SK-N-SH (cell line): ENCODE measurements at regions not wholly inside any gene's neighbourhood (a gene's known extent, or its start where the extent isn't known, plus 50 kb on each side); places are given as distances from the start of the nearest gene placed in this dataset.

Source experiments
- CTCF ChIA-PET: fragments of 300-600, 350-600 bp; formaldehyde crosslinking; extraction: SDS; loops from one replicate; lab custom pipeline; 2021; lab: Yijun Ruan, JAX
- POLR2A ChIA-PET: fragments of 350-600 bp; sonication (Branson Sonifier 250); formaldehyde crosslinking; extraction: SDS; loops from one replicate; lab custom pipeline; 2020; ENCODE audit warnings: antibody characterized with exemption, inconsistent platforms; lab: Yijun Ruan, JAX
- DNase-seq: peaks from one replicate; pipeline ENCODE4 v3.0.0; 2012
- H2AFZ ChIP-seq: fragments of 200-600 bp; sonication (generic); 2 replicates; pipeline ENCODE4 v1.8.1; 2016; ENCODE audit warnings: antibody characterized with exemption, mild to moderate bottlenecking, low read depth
- H3F3A ChIP-seq: fragments of 200-600 bp; sonication (generic); replicated peaks from 2 replicates; pipeline ENCODE3; 2016; ENCODE audit warnings: antibody characterized with exemption, mild to moderate bottlenecking; ENCODE audit not compliant: insufficient read depth
- H3K27ac ChIP-seq, 2 experiments: fragments of 200-500 bp in 1 of 2; fragments of 200-600 bp in 1 of 2; sonication (Bioruptor generic) in 1 of 2; sonication (generic), shearing (Covaris generic) in 1 of 2; 2 replicates each; pipeline versions ENCODE4 v1.5.1 to v1.6.1; 2014 to 2016; ENCODE audit warnings: low read depth in 2 of 2, inconsistent platforms in 1 of 2, low read length in 1 of 2, mild to moderate bottlenecking in 1 of 2, mixed read lengths in 1 of 2
- H3K27me3 ChIP-seq: fragments of 200-600 bp; sonication (generic), shearing (Covaris generic); 2 replicates; pipeline ENCODE4 v1.6.1; 2016; ENCODE audit warnings: mixed run types; ENCODE audit not compliant: insufficient read depth
- H3K36me3 ChIP-seq, 2 experiments: fragments of 200-500 bp in 1 of 2; fragments of 200-600 bp in 1 of 2; sonication (Bioruptor generic) in 1 of 2; sonication (generic) in 1 of 2; replicated peaks in 1 of 2; 2 replicates each; pipeline versions ENCODE3 to v1.5.1; 2014 to 2016; ENCODE audit warnings: low read length in 1 of 2, mild to moderate bottlenecking in 1 of 2; ENCODE audit not compliant: insufficient read depth in 2 of 2, control insufficient read depth in 1 of 2
- H3K4me1 ChIP-seq, 2 experiments: fragments of 200-500 bp in 1 of 2; fragments of 200-600 bp in 1 of 2; sonication (Bioruptor generic) in 1 of 2; sonication (generic), shearing (Covaris generic) in 1 of 2; 2 replicates each; pipeline versions ENCODE4 v1.5.1 to v1.6.1; 2014 to 2016; ENCODE audit warnings: low read depth in 1 of 2, low read length in 1 of 2, mixed run types in 1 of 2; ENCODE audit not compliant: insufficient read depth in 2 of 2, control insufficient read depth in 1 of 2
- H3K4me2 ChIP-seq: fragments of 200-600 bp; sonication (generic), shearing (Covaris generic); 2 replicates; pipeline ENCODE4 v1.6.1; 2017; ENCODE audit warnings: mixed run types
- H3K4me3 ChIP-seq, 2 experiments: fragments of 200-500 bp in 1 of 2; fragments of 200-600 bp in 1 of 2; sonication (Bioruptor generic) in 1 of 2; sonication (generic), shearing (Covaris generic) in 1 of 2; 2 replicates each; pipeline versions ENCODE4 v1.5.1 to v1.8.1; 2014 to 2016; ENCODE audit warnings: low read depth in 2 of 2, inconsistent platforms in 1 of 2, low read length in 1 of 2, mild to moderate bottlenecking in 1 of 2, mixed read lengths in 1 of 2, moderate library complexity in 1 of 2
- H3K79me2 ChIP-seq: fragments of 200-600 bp; sonication (generic); 2 replicates; pipeline ENCODE4 v1.8.1; 2017; ENCODE audit warnings: mild to moderate bottlenecking; ENCODE audit not compliant: insufficient read depth
- H3K9ac ChIP-seq: fragments of 200-600 bp; sonication (generic); 2 replicates; pipeline ENCODE4 v1.6.1; 2017; ENCODE audit warnings: mixed run types
- H3K9me2 ChIP-seq: fragments of 200-600 bp; sonication (generic); 2 replicates; pipeline ENCODE4 v1.6.1; 2017; ENCODE audit warnings: mixed run types
- H3K9me3 ChIP-seq: fragments of 200-600 bp; sonication (generic); 2 replicates; pipeline ENCODE4 v1.6.1; 2017; ENCODE audit warnings: mixed run types, mild to moderate bottlenecking, moderate library complexity
- H4K20me1 ChIP-seq: fragments of 200-600 bp; sonication (generic); 2 replicates; pipeline ENCODE4 v1.6.1; 2017; ENCODE audit warnings: mild to moderate bottlenecking, mixed run types; ENCODE audit not compliant: insufficient read depth
- CHD2 ChIP-seq: fragments of 150-350 bp; IDR thresholded peaks from 2 replicates; pipeline ENCODE4 v1.6.1; 2018; ENCODE audit warnings: low read length; ENCODE audit not compliant: partially characterized antibody
- FOSL2 ChIP-seq: IDR thresholded peaks from 2 replicates; pipeline ENCODE4 v1.4.0; 2012; ENCODE audit warnings: low read depth, mild to moderate bottlenecking, moderate library complexity, borderline replicate concordance
- FOXM1 ChIP-seq: IDR thresholded peaks from 2 replicates; pipeline ENCODE4 v1.4.0; 2012; ENCODE audit warnings: low read depth, mild to moderate bottlenecking
- GABPA ChIP-seq: IDR thresholded peaks from 2 replicates; pipeline ENCODE4 v1.4.0; 2012; ENCODE audit warnings: low read depth, mild to moderate bottlenecking
- JUND ChIP-seq: IDR thresholded peaks from 2 replicates; pipeline ENCODE4 v1.4.0; 2012
- NFIC ChIP-seq: IDR thresholded peaks from 2 replicates; pipeline ENCODE4 v1.4.0; 2012; ENCODE audit warnings: borderline replicate concordance
- NRF1 ChIP-seq: IDR thresholded peaks from 2 replicates; pipeline ENCODE4 v1.6.1; 2012; ENCODE audit warnings: low read depth, mild to moderate bottlenecking, low read length
- RAD21 ChIP-seq: IDR thresholded peaks from 2 replicates; pipeline ENCODE4 v1.6.1; 2012; ENCODE audit warnings: mild to moderate bottlenecking, low read length
- RCOR1 ChIP-seq: fragments of 150-350 bp; IDR thresholded peaks from 2 replicates; pipeline ENCODE4 v1.6.1; 2017; ENCODE audit warnings: antibody characterized with exemption, low read length
- REST ChIP-seq: IDR thresholded peaks from 2 replicates; pipeline ENCODE4 v1.6.1; 2012; ENCODE audit warnings: mild to moderate bottlenecking, low read depth, low read length, moderate library complexity
- RXRA ChIP-seq: IDR thresholded peaks from 2 replicates; pipeline ENCODE4 v1.4.0; 2012; ENCODE audit warnings: low read depth, mild to moderate bottlenecking, borderline replicate concordance
- SIN3A ChIP-seq: IDR thresholded peaks from 2 replicates; pipeline ENCODE4 v1.6.1; 2012; ENCODE audit warnings: low read depth, mild to moderate bottlenecking, low read length, moderate library complexity, borderline replicate concordance
- TCF12 ChIP-seq: IDR thresholded peaks from 2 replicates; pipeline ENCODE4 v1.4.0; 2012
- TEAD4 ChIP-seq: IDR thresholded peaks from 2 replicates; pipeline ENCODE4 v1.4.0; 2012; ENCODE audit warnings: mild to moderate bottlenecking, borderline replicate concordance; ENCODE audit not compliant: insufficient read depth
- USF1 ChIP-seq: IDR thresholded peaks from 2 replicates; pipeline ENCODE4 v1.4.0; 2012; ENCODE audit warnings: low read depth, borderline replicate concordance
- USF2 ChIP-seq: fragments of 150-350 bp; IDR thresholded peaks from 2 replicates; pipeline ENCODE4 v1.6.1; 2017; ENCODE audit warnings: antibody characterized with exemption, low read length, low read depth, borderline replicate concordance
- ZBTB33 ChIP-seq: IDR thresholded peaks from 2 replicates; pipeline ENCODE4 v1.4.0; 2012; ENCODE audit warnings: low read depth, borderline replicate concordance
- WGBS: methylation state at CpG from one replicate; pipeline ENCODE4 v1.1.6; 2017; ENCODE audit warnings: low lambda C conversion rate; 5-methylcytosine and 5-hydroxymethylcytosine counted together

- no peaks in the 10 kb centered on the region for H3K9me2 ChIP-seq
- no peaks in the 10 kb centered on the region for H3K79me2 ChIP-seq
- no peaks in the 10 kb centered on the region for H3F3A ChIP-seq
- TF ChIP-seq TEAD4, result no peak
- no peak for TF ChIP-seq NFIC
- TF ChIP-seq JUND, result no peak
- TF ChIP-seq USF2, result no peak
- TF ChIP-seq RCOR1, result no peak
- no peak for TF ChIP-seq ZBTB33
- TF ChIP-seq GABPA, result no peak
- no peak for TF ChIP-seq FOSL2
- no peak for TF ChIP-seq SIN3A
- no peak for TF ChIP-seq CHD2
- no peak for TF ChIP-seq NRF1
- TF ChIP-seq RXRA, result no peak
- no peak for TF ChIP-seq TCF12
- no peak for TF ChIP-seq USF1
- no peak for TF ChIP-seq FOXM1
- TF ChIP-seq REST, result no peak
- no peak for TF ChIP-seq RAD21
- POLR2A ChIA-PET, result no interaction called here
- no peak overlapping the region for H3K27ac ChIP-seq
- no peak overlapping the region for H3K9ac ChIP-seq
- CTCF ChIA-PET, result no interaction called here
- H3K4me3 ChIP-seq, result no peak overlapping the region
- no peaks in the 10 kb centered on the region for H4K20me1 ChIP-seq
- no peak for DNase-seq
- H2AFZ ChIP-seq, result no peak overlapping the region
- H3K36me3 ChIP-seq, result no peaks in the 10 kb centered on the region
- H3K4me2 ChIP-seq, result no peak overlapping the region
- H3K4me1 ChIP-seq, result no peaks in the 10 kb centered on the region
- H3K9me3 ChIP-seq, result no peaks in the 10 kb centered on the region
- 11% methylated on average over 1 of the region's 1 CpG for WGBS
- no peaks in the 10 kb centered on the region for H3K27me3 ChIP-seq
Observed at GRCh38 chr5:45195026-45195425, 386.3 kb downstream of the MRPS30 start.
